ENCODE measurements at regions not wholly inside any gene's neighbourhood (a gene's known extent, or its start where the extent isn't known, plus 50 kb on each side); places are given as distances from the start of the nearest gene placed in this dataset.
"Not testable (repeated sequence)": the region's sequence is repeated elsewhere in the genome, so short reads cannot be mapped to it uniquely, and the experiment has no call there.

DNA sequence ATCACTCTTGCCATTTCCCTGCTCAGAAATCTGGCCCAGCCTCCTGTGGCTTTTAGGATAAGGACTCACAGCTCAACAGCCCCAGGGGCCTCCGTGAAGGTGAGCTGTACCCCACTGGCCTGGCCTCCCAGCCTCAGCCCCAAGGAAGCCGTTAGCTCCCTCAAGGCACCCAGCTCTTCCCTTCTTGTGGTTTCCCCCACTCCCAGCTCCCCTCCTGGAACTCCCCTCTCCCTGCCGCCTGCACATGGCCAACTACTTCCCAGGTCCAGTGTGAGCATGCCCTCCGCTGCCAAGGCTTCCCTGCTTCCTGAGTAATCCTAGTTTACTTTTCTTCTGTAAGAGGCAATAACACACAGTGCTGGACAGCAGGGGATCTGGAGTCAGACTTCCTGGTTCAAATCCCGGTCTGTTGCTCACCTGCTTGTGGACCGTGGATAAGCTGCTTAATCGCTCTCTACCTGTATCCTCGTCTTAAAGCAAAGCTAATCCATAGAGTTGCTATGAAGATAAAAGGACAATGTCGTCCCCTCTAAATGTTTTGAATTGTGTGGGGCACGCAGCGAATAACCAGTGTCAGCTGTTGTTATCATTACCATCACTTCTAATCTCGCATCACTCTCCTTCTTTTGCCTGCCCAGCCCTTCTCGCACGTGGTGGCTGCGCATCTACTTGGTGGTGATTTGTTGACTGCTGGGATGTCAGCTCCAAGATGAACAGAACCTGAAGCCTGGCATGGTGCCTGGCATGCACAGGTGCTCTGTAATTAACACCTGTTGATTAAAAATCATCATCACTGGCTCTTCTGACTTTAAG lies 86.6 kb downstream of the C5orf15 start:
- no peak for DNase-seq

- DNase-seq: no peak
These were observed 90.2 kb downstream of the C5orf15 start for GRCh38 chr5:133878236-133878555.

DNA sequence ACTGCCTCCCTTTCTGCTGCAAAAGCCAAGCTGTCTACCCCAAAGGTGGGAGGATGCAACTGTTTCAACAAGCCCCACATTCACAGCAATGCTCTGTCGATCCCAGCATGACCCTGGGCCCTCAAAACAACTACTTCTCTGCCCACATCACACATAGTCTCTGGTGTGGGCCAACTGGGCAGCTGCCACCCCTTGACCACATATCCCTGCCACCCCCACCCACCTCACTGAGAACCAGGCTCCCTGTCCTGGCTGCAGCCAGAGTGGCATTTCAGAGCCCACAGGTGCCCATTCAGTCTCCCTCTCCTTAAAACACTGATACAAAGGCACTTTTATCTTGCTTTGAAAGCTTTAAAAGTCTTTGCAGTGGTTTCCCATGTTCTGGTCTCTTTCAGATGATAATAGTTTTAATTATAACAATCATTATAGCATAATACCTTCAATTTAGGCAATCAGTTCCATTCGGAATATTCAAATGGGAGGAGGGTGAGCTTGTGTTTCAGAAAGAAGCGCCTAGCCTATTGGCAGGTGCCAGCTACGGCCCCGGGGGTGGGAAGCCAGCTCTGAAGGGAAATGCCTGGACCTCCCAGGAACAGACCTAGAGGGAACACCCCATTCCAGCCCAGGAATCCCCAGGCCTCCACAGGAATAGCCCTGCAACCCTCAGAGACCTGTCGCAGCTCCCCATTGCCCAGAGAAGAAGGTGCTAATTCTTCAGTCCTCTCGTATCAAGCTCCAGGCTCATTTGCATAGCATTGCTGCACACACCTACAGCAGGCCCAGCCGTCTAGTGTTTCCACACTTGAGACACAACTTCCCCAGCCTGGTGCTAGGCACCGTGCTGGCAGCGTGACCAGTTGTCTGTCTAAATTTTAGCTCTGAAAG lies 90.8 kb downstream of the C5orf15 start:
- DNase-seq: no peak

DNA sequence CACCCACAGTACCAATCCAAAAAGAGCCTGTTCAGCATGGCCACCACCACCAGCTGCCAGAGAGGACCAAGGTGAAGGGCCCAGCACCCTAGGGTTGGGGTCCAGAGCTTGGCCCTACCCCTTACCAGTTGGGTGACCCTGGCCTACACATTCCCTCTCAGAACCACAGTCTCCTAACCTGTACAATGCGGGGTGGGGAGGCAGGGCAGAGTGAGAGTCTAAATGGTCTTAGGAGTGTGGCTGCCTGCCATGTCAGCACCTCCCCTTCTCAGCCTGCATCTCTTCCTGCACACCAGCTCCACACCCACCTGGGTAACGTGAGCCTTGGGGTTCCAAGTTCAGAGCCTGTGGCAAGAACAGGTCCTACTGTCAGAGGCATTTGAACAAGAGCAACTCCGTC lies 92.2 kb downstream of the C5orf15 start:
- DNase-seq: no peak

DNA sequence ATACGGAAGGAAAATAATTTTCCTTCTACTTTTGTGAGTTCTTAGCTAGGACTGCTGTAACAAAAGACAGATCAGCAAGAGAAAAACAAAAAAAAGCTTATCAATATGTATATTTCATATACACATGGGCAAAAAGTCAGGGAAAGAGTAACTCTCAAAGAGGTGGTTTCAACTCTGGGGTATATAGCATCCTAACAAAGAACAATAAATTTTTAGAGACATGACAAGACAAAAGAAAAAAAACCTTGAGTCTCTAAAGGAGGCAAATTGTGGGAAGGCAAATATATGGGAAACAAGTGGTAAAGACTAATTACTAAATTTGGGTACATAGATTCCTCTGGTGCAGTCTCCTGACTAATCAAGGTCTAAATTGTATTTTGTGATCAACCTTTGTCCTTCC lies 93.2 kb downstream of the C5orf15 start:
- no peak for DNase-seq

DNA sequence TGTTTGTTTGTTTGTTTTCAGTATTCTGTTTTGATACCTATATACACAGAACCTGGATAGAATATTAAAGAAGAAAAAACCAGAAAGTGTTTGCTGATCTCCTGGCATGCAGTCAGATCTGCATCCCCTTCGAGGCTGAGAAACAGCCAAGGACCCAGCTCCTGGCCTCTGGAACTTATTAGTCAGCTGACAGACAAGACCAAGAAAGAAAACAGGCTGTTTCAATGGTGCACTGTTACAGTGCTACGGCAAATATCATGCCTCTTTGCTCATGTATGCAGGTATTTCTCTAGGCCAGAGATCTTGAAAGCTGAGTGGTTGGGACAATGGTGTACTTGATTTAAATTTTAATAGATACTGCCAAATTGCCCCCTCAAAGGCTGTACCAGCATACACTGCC lies 95.0 kb downstream of the C5orf15 start:
- no peak for DNase-seq

GRCh38 chr5:133870661-133871060 lies 97.8 kb downstream of the C5orf15 start:
- DNase-seq: peak in 1 of 51 donors; percentile 9

DNA sequence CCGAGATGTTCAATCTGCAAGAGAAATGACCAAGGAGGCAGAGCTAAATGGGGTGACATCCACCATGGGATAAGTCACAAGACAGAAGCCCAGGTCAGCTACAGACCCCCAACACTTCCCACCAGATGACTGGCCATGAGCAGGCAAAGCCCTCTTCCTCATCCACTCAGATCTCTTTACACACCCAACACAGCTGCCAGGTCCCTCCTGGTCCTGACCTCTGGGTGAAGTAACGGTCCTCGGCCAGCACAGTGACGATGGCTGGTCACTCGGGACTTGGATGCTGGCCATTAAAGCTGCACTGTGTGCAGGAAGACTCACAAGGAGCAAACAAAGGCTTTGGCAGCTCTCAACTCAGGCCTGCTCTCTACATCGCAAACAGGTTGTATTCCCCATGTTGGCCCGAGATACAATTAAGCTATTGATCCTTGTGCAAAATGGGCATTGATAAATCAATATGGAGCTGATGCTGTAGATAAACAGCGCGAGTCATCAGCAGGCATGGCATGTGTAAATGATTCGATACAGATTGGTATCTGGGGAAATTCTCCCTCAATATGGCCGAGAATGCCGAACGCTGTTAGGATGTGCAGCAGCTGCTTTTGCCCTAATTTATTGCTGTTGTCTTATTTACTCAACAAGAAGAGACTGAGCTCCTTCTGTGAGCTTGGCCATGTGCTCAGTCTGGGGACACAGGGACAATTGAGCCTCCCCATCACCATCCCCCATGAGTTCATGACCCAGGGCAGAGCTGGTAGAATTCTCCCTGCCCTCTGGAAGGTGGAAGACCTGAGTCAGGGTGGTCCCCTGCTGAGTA lies 98.7 kb downstream of the C5orf15 start:
- DNase-seq: peak in 44 of 51 donors; percentile 13 to 77 (median 43)

DNA sequence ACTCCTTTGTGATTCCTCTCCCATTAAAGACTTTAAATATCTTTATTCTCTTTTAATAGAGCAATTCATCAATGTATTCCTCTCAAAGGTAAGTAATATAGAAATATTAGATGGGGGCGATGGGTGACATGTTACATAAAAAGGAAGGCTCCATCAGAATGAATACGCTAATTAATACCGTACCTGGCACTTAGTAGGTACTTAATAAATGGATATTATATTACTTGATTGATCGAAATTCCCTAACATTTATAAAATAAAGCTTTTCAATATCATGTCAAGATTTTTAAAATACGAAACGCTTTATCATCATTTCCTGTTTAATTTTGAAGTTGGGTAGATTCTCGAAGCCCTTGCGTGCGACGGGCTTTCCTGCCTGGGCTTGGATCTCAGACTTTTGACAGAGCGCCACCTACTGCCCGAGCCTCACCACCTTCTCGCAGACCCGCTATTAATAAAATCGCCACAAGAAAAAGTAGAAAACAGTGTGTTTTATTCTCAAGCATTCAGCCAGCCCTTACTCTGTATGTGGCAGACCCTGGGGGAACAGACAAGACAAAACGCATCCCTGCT lies 99.4 kb downstream of the C5orf15 start:
- peak in 48 of 51 donors; percentile 17 to 81 (median 61) for DNase-seq

DNA sequence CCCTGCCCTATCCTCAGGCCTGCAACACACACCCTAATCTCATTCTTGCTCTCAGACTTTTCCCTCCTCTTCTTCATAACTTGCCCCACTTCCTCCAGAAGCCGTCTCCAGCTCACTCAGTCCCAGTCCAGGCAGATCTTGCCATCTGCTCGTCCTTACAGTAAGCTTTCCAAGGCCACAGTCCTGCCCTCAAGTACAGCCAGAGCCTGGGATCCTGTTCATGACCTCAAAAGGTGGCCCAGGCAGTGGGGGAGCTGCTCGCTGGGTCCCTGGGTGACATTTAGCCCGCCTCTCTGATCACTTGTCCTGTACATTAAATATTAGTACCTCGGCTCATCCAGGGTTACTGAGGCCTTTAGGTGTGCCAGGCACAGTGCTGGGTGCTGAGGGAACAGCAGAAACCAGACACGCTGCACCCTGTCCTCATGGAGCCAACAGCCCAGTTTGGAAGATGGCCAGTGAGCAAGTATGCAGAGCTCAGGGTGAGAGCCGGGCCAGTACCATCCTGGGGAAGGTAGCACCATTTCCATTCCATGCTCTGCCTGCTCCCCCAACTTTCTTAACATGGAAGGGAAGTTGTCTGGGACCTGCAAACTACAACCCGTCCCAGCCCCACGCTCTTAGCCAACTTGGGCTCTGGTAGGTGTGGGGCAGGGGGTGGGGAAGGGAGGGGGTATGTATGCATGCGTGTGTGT lies 100.4 kb downstream of the C5orf15 start:
- DNase-seq: no peak

DNA sequence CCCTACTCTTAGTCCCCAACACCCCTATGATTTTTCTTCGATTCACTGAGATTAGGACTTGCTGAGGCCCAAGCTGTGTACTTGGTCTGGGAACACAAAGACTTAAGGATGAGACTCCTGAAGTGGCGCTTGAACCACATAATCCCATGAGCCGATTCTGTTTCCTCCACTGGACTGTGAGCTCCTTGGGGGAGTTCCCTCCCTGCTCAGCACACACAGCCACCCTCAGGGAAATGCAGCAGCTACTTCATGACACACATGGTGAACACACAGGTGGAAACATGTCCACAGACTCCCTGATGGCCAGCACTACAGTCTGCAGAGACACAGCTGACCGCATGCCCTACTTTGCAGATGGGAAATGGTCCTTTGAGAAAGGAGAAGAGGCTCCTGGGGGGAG lies 101.1 kb downstream of the C5orf15 start:
- DNase-seq: no peak

DNA sequence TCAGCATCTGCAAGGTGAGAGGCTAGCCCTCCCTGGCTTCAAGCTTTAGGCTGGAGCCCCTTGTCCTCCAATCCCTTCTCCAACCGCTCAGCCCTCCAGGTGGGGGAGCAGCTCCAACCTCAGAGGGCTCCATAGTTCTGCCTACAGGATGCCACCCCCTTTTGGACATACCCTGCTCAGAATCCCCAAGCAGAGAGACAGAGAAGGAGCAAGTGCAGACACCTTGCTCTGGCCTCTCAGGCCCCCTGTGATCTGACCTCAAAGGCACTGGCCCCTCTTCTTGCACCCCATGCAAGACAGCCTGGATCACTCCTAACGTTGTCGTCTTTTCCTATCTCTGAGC lies 101.6 kb downstream of the C5orf15 start:
- DNase-seq: no peak

DNA sequence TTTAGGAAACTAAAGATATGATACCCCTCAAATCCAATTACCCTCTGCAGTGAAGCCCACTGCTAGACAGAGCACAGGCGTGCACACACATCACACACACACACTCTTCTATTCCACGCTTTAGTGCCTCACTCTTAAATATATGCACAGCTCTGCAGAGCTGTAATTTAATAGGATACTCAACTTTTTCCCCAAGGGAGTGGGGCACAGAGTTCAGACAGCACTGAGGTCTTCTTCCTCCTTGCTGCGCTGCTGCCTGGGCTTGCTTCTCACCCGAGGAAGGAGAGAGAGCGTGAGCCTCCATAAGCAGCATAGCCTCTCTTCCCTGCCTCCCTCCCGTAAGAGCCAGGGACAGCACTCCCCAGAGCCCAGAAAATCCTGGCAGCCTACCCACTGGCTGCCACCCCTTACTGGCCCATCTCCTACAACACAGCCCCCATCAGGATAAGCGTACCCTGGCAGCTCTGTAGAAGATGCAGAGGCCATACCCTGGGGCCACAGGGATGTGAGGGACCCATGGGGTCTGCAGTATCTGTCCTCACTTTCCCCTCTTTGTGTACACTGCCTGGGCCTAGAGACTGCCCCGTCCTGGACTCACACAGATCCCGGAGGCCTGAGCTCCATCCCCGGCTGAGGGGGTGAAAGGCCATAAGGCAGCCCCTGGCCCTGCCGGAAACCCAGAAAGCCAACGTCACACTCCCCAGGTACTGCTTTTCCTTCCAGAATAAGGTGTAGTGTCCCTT lies 102.1 kb downstream of the C5orf15 start:
- no peak for DNase-seq

GRCh38 chr5:133865113-133865512 lies 103.3 kb downstream of the C5orf15 start:
- no peak for DNase-seq

DNA sequence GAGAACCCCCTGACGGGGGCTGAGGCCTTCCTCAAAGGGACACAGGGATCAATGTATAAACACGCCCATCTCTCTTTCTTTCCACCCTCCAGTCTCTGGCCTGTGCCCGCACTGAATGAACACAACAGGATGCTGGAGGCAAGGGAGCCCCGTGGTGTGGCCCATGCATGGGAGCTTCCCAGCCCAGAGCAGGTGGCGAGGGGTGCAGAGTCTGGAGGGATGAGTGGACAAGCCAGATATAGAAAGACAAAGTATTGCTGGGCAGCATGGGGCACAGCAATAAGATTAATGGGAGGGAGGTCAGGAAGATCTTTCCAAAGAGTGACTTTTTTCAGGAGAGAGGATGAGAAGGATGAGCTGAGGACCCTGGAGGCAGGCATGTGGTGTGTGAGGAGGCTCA lies 103.7 kb downstream of the C5orf15 start:
- no peak for DNase-seq

DNA sequence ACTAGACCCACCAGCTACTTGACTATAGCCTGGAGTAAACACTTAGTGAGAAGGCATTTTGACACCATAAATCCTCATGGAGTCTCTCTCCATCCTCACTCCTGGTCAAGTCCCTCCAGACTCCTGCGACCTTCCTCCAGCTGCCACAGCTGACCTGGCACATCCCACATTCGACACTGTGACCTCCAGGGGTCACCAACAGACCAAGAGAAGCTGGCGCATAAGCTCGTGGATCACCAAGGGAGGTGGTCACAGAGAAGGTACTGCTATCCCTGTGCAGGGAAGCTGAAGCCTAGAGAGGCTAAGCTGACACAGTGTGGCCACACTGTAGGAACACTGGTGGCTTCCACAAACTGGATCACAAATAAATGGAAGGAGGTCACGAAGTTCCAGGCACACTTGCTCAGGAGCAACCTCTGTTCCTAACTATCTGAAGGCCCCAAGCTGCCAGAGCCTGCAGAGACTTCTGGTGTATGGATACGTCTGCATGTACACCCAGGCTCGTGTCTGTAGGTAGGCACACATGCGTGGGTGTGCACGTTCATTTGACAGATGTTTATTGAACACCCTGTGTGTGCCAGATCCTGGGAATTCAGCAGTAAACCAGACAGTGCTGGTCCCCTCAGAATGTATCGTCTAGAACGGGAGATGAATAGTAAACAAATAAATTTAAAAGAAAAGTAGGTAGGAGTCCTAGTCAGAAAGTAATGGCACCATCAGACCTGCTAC lies 104.4 kb downstream of the C5orf15 start:
- no peak for DNase-seq

DNA sequence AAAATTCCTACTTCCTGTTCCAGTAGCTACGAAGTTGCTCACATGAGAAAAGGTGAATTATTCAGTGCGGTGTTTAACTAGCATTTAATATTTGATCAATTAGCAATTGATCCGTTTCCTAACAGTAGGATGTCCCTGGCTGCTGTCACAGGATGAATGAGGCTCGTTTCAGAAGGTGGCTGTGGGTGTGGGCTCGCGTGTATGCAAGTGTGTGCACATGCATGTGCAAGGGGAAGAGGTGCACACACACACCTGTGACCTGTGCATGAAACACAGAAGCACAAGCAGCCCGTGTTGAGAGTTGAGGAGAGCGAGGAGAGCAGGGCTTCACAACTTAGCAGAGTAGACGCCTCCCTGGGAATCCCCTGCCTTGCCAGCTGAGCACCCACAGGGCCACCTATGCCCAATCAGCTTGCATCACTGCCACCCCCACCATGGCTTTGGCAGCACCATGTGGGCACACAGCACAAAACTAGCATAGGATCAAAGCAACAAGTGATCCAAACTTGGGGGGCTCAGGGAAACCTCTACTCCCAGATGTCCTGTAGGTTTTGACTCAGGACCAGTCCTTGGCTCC lies 107.2 kb downstream of the C5orf15 start:
- DNase-seq: no peak

DNA sequence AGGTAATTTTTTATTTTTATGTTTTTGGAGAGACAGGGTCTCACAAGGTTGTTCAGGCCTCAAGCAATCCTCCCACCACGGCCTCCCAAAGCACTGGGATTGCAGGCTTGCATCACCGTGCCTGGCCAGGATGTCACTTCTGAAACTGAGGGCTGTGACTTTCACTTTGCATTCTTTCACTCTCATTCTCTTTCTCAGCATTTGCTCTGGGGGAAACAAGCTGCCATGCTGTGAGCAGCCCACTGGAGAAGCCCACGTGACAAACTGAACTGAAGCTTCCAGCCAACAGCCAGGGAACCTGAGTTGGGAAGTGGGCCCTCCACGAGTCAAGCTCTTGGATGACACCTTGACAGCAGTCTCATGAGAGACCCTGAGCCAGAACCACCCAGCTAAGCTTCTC lies 109.4 kb downstream of the C5orf15 start:
- DNase-seq: no peak

- not testable (repeated sequence) for DNase-seq
These were observed 110.7 kb downstream of the C5orf15 start for GRCh38 chr5:133857595-133858313.

Data from hypothalamus (tissue), 51 donors.